HepG2 (cell line): ENCODE measurements at regions not wholly inside any gene's neighbourhood (a gene's known extent, or its start where the extent isn't known, plus 50 kb on each side); places are given as distances from the start of the nearest gene placed in this dataset.

Experiments
- ATAC-seq: fragments of 200-7000 bp; cut with Tn5 transposase; 3 replicates; pipeline ENCODE4 v1.9.1; 2020; ENCODE audit warnings: mild to moderate bottlenecking, moderate library complexity
- BruUV-seq: library from RNA; stranded (reverse); fragments of 400-500 nt; replicated peaks from 2 replicates; lab custom pipeline; 2021; lab: Mats Ljungman, UMichigan
- CTCF ChIA-PET: fragments of 300-600 bp; formaldehyde crosslinking; extraction: SDS; loops from one replicate; lab custom pipeline; 2021; ENCODE audit warnings: low total read pairs, inconsistent platforms, low intra/inter-chr PET ratio; lab: Yijun Ruan, JAX
- POLR2A ChIA-PET: fragments of 350-600 bp; sonication (Branson Sonifier 250); formaldehyde crosslinking; loops from one replicate; lab custom pipeline; 2020; ENCODE audit warnings: antibody characterized with exemption, inconsistent platforms; lab: Yijun Ruan, JAX
- DNase-seq: peaks from one replicate; pipeline ENCODE4 v3.0.0-alpha.2; 2015; ENCODE audit warnings: low spot score
- FAIRE-seq: peaks from 3 replicates; lab custom pipeline; 2011; peaks lifted over from hg19 to GRCh38; lab: Jason Lieb, UNC
- H2AFZ ChIP-seq: one replicate; pipeline ENCODE4 v1.6.1; 2011; ENCODE audit warnings: low read length, inconsistent platforms
- H3K27ac ChIP-seq: fragments of 300-600 bp; 3 replicates; pipeline ENCODE4 v1.8.0; 2011; ENCODE audit warnings: mixed run types, mild to moderate bottlenecking, mixed read lengths, low read length, inconsistent platforms; ENCODE audit not compliant: insufficient read depth; ENCODE audit errors: extremely low read length
- H3K27me3 ChIP-seq, 2 experiments: fragments of 200-600 bp in 1 of 2; 2 replicates in 1 of 2; 3 replicates in 1 of 2; pipeline versions ENCODE4 v1.6.0 to v1.8.0; 2011; ENCODE audit warnings: low read length in 2 of 2, mild to moderate bottlenecking in 2 of 2, moderate library complexity in 2 of 2, inconsistent platforms in 1 of 2; ENCODE audit not compliant: insufficient read depth in 2 of 2, control insufficient read depth in 1 of 2
- H3K36me3 ChIP-seq, 2 experiments: fragments of 200-600 bp in 1 of 2; replicated peaks in 1 of 2; 2 replicates in 1 of 2; 3 replicates in 1 of 2; pipeline versions ENCODE4 v1.5.1 to v1.8.0; 2011; ENCODE audit warnings: low read length in 2 of 2, inconsistent platforms in 1 of 2; ENCODE audit not compliant: insufficient read depth in 2 of 2, control insufficient read depth in 1 of 2
- H3K4me1 ChIP-seq: 2 replicates; pipeline ENCODE4 v1.5.1; 2012; ENCODE audit warnings: low read length, inconsistent platforms; ENCODE audit not compliant: insufficient read depth
- H3K4me2 ChIP-seq: 2 replicates; pipeline ENCODE4 v1.6.0; 2011; ENCODE audit warnings: low read depth, low read length, inconsistent platforms
- H3K4me3 ChIP-seq, 3 experiments: fragments of 200-600 bp in 1 of 3; sonication (generic), shearing (Covaris generic) in 1 of 3; replicated peaks in 1 of 3; 2 replicates each; pipeline ENCODE4 v1.5.1; 2011 to 2016; ENCODE audit warnings: low read length in 3 of 3, inconsistent platforms in 2 of 3, low read depth in 2 of 3, mild to moderate bottlenecking in 2 of 3, control low read depth in 1 of 3, mixed read lengths in 1 of 3; ENCODE audit not compliant: insufficient read depth in 1 of 3
- H3K79me2 ChIP-seq: one replicate; pipeline ENCODE4 v1.6.1; 2011; ENCODE audit warnings: low read length, inconsistent platforms; ENCODE audit not compliant: insufficient read depth
- H3K9ac ChIP-seq: 2 replicates; pipeline ENCODE4 v1.6.0; 2011; ENCODE audit warnings: mild to moderate bottlenecking, low read depth, low read length, inconsistent platforms; ENCODE audit not compliant: insufficient read depth
- H3K9me3 ChIP-seq: 2 replicates; pipeline ENCODE4 v1.5.1; 2012; ENCODE audit warnings: mild to moderate bottlenecking, low read length
- H4K20me1 ChIP-seq: 2 replicates; pipeline ENCODE4 v1.6.0; 2011; ENCODE audit warnings: inconsistent platforms, mild to moderate bottlenecking, low read length, moderate library complexity; ENCODE audit not compliant: insufficient read depth
- CENPX ChIP-seq: sonication (generic); formaldehyde crosslinking; IDR thresholded peaks from 2 replicates; pipeline ENCODE4 v1.9.0; 2021; ENCODE audit warnings: mild to moderate bottlenecking, missing genetic modification reagents, moderate library complexity
- HOXA3 ChIP-seq: sonication (generic); formaldehyde crosslinking; IDR thresholded peaks from 2 replicates; pipeline ENCODE4 v1.5.0; 2020; ENCODE audit warnings: missing genetic modification reagents
- HOXA7 ChIP-seq: sonication (generic); formaldehyde crosslinking; IDR thresholded peaks from 2 replicates; pipeline ENCODE4 v1.8.1; 2022; ENCODE audit warnings: mild to moderate bottlenecking, missing genetic modification reagents, moderate library complexity
- HOXA9 ChIP-seq: sonication (generic); formaldehyde crosslinking; IDR thresholded peaks from 2 replicates; pipeline ENCODE4 v1.8.1; 2022; ENCODE audit warnings: missing genetic modification reagents, mild to moderate bottlenecking, moderate library complexity, borderline replicate concordance
- JUND ChIP-seq: sonication (generic); formaldehyde crosslinking; IDR thresholded peaks from 2 replicates; pipeline ENCODE4 v1.8.0; 2022; ENCODE audit warnings: mild to moderate bottlenecking, missing genetic modification reagents
- NFRKB ChIP-seq: fragments of 450-650 bp; IDR thresholded peaks from 2 replicates; pipeline ENCODE4 v1.6.1; 2017
- ONECUT2 ChIP-seq: sonication (generic); formaldehyde crosslinking; IDR thresholded peaks from 2 replicates; pipeline ENCODE4 v1.4.0; 2020; ENCODE audit warnings: missing genetic modification reagents
- PHF5A ChIP-seq: IDR thresholded peaks from one replicate; pipeline ENCODE4 v1.6.1; 2018; ENCODE audit warnings: low read depth, missing genetic modification reagents; ENCODE audit not compliant: unreplicated experiment
- TCF12 ChIP-seq, 2 experiments: fragments of 450-650 bp in 1 of 2; sonication (generic) in 1 of 2; formaldehyde crosslinking in 1 of 2; IDR thresholded peaks; 2 replicates each; pipeline versions ENCODE4 v1.6.1 to v1.8.0; 2017 to 2022; ENCODE audit warnings: antibody characterized with exemption in 1 of 2, mild to moderate bottlenecking in 1 of 2, missing genetic modification reagents in 1 of 2, moderate library complexity in 1 of 2
- ZBTB3 ChIP-seq: sonication (generic); formaldehyde crosslinking; IDR thresholded peaks from 2 replicates; pipeline ENCODE4 v1.4.0; 2020; ENCODE audit warnings: low read depth, mild to moderate bottlenecking, moderate library complexity, missing genetic modification reagents, borderline replicate concordance
- ZBTB7A ChIP-seq: sonication (generic); formaldehyde crosslinking; IDR thresholded peaks from 2 replicates; pipeline ENCODE4 v1.8.0; 2022; ENCODE audit warnings: mild to moderate bottlenecking, missing genetic modification reagents
- ZNF891 ChIP-seq: sonication (generic); formaldehyde crosslinking; IDR thresholded peaks from 2 replicates; pipeline ENCODE4 v1.5.0; 2020; ENCODE audit warnings: mild to moderate bottlenecking, missing genetic modification reagents
- WGBS: methylation state at CpG from one replicate; pipeline ENCODE4 v1.1.6; 2017; ENCODE audit warnings: low lambda C conversion rate; 5-methylcytosine and 5-hydroxymethylcytosine counted together
- in situ Hi-C: cut with HindIII; loops from 2 replicates; pipeline ENCODE4 v1.10.0; 2017; ENCODE audit warnings: low pct_unique_long_range_greater_than_20kb; ENCODE audit not compliant: extremely low pct_ligation_motif_present
- intact Hi-C: fragments of 100-400 bp; cut with micrococcal nuclease; formaldehyde crosslinking; loops from one replicate; pipeline ENCODE4 v1.10.0; 2022; ENCODE audit not compliant: unreplicated experiment
- TF ChIP-seq, protein P1 (sequence below), 2 experiments: sonication (generic) in 1 of 2; formaldehyde crosslinking in 1 of 2; IDR thresholded peaks; 2 replicates each; pipeline versions ENCODE4 v1.4.0 to v1.6.1; 2016 to 2020; ENCODE audit warnings: borderline replicate concordance in 1 of 2, low read depth in 1 of 2, mild to moderate bottlenecking in 1 of 2, missing genetic modification reagents in 1 of 2

DNA sequence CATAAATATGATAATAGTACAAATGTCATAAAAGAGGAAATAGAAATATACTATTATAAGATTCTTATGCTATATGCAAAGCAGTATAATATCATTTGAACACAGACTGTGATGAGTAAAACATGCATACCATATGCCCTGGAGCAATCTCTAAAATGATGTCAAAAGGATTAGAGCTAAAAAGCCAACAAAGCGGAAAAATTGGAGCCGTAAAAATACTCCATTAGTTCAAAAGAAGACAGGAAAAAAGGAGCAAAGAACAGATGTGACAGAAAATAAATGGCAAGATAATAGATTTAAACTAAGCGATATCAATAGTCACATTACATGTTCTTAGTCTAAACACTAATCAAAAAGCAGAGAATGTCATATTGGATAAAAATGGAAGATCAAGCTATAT is 191.0 kb upstream of the PLPP4 start:
- H3K9ac ChIP-seq: no peak overlapping the region
- peaks cover 0 to 12% of the 10 kb centered on the region in 2 experiments; a peak in 2 of 5 replicates for H3K27me3 ChIP-seq
- no peaks in the 10 kb centered on the region for H3K79me2 ChIP-seq
- no peak overlapping the region for H3K4me2 ChIP-seq
- no peak for FAIRE-seq
- ATAC-seq: no peak
- no peaks in the 10 kb centered on the region for H3K36me3 ChIP-seq
- no peaks in the 10 kb centered on the region for H3K9me3 ChIP-seq
- no TSS peak for BruUV-seq
- in situ Hi-C loops (no loop called here), intact Hi-C loops (no loop called here)
- H3K27ac ChIP-seq: no peak overlapping the region
- 13% methylated on average over 3 of the region's 3 CpGs for WGBS
- TF ChIP-seq NFRKB: no peak
- TF ChIP-seq, protein P1, sequence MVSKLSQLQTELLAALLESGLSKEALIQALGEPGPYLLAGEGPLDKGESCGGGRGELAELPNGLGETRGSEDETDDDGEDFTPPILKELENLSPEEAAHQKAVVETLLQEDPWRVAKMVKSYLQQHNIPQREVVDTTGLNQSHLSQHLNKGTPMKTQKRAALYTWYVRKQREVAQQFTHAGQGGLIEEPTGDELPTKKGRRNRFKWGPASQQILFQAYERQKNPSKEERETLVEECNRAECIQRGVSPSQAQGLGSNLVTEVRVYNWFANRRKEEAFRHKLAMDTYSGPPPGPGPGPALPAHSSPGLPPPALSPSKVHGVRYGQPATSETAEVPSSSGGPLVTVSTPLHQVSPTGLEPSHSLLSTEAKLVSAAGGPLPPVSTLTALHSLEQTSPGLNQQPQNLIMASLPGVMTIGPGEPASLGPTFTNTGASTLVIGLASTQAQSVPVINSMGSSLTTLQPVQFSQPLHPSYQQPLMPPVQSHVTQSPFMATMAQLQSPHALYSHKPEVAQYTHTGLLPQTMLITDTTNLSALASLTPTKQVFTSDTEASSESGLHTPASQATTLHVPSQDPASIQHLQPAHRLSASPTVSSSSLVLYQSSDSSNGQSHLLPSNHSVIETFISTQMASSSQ (IDR thresholded peaks at IDR 0.05; ENCODE audit: low read depth): no peak
- TF ChIP-seq, protein P1 (CRISPR knock-in tag; IDR thresholded peaks at IDR 0.05; ENCODE audit: borderline replicate concordance): no peak
- TF ChIP-seq ZBTB7A (CRISPR knock-in tag): no peak
- TF ChIP-seq CENPX (CRISPR knock-in tag): no peak
- no peak for TF ChIP-seq HOXA3 (CRISPR knock-in tag)
- TF ChIP-seq JUND: no peak
- TF ChIP-seq ONECUT2: no peak
- no peak for TF ChIP-seq ZNF891 (CRISPR knock-in tag)
- no peak for TF ChIP-seq PHF5A (CRISPR knock-in tag)
- no peak for TF ChIP-seq ZBTB3
- TF ChIP-seq HOXA7 (CRISPR knock-in tag): no peak
- no peak for TF ChIP-seq TCF12 (IDR thresholded peaks at IDR 0.05)
- no peak for TF ChIP-seq TCF12 (CRISPR knock-in tag; IDR thresholded peaks at IDR 0.05)
- TF ChIP-seq HOXA9 (CRISPR knock-in tag): no peak
- TF ChIP-seq, all 625 proteins: peak for 0
- Histone ChIP-seq H4K20me1 (no peaks in the 10 kb centered on the region), H2AFZ (no peak overlapping the region), H3K4me1 (no peaks in the 10 kb centered on the region), H3K4me3 (no peak overlapping the region)
- ChIA-PET POLR2A (no interaction called here), CTCF (no interaction called here)
- DNase-seq: no peak
